Epidermal melanocyte (primary cell): ENCODE measurements at regions not wholly inside any gene's neighbourhood (a gene's known extent, or its start where the extent isn't known, plus 50 kb on each side); places are given as distances from the start of the nearest gene placed in this dataset.
"Not testable (repeated sequence)": the region's sequence is repeated elsewhere in the genome, so short reads cannot be mapped to it uniquely, and the experiment has no call there.

Source experiments
- DNase-seq: peaks from one replicate; pipeline ENCODE4 v3.0.0; 2011; ENCODE audit warnings: low spot score; ENCODE audit not compliant: insufficient read length

DNA sequence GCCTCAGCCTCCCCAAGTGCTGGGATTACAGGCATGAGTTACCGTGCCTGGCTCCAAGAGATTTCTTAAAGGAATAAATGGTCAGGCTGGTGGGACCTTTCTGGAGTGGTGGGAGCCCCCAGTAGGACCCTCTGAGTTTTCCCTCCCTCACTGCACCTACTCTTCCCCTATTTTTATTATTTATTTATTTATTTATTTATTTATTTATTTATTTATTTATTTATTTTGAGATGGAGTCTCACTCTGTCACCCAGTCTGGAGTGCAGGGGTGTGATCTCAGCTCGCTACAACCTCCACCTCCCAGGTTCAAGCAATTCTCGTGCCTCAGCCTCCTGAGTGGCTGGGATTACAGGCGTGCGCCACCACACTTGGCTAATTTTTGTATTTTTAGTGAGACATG lies 678.2 kb downstream of the TYW1 start:
- not testable (repeated sequence) for DNase-seq

DNA sequence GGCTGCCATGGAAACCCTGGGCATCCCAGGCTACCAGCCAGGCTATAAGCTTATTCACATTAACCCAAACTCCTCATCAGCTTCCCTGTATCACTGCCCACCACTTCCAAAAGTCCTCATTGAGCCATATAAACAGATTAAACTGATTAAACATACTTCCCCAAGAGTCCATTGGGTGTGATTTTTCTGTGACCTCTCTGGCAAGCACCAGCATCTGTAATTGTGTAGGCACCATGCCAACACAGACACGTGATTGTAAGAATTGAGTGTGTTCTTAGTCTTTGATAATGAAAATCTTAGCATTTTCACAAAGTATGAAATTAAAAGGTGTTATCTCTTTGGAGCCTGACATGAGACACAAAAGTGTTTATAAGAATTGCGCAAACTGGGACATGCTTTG lies 679.3 kb downstream of the TYW1 start:
- DNase-seq: no peak

DNA sequence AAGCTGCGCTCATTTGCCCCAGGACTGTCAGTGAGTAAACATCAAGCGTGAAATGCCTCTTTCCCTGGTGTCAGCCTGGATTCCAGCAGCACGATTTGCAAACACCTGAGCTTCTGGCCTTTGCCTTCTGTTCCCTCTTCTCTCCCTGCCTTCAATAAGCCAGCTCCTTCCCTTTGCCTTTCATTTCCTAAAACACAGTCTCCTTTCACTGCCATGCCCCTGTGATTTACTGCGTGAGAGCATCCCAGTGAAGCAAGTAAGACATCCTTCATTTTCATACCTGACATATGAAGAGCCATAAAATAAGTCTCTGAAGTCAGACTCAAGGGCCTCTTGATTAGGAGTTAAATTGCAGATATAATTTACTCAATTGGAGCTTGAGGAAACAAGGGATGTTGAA lies 681.8 kb downstream of the TYW1 start:
- DNase-seq: no peak

DNA sequence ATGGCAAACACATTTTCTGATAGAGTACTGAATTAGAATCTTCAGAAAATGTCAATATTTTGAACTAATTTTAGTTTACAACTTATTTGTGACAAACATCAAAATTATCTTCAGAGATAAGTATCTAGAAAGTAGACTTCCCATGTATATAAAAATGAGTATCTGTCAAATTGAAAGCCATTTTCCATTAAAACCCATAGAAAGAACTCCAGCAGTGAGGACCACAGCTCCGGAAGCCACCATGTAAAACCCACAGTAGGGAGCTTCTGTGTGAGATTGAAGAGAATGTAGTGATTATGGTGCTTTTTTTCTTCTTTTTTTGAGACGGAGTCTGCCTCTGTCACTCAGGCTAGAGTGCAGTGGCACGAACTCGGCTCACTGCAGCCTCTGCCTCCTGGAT lies 687.0 kb downstream of the TYW1 start:
- no peak for DNase-seq

DNA sequence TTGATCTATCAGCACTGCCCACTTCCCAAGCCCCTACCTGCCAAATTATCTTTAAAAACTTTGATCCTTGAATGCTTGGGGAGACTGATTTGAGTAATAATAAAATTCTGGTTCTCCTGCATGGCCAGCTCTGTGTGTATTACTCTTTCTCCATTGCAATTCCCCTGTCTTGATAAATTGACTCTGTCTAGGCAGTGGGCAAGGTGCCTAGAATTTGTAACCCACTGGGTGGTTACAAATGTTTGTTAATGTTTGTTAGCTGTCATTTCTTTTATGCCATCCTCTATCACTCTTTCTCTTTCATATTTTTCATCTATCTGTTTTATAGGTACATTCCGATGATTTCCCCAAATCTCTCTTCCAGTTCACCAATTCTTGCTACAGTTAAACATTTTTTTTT lies 694.1 kb downstream of the TYW1 start:
- no peak for DNase-seq

DNA sequence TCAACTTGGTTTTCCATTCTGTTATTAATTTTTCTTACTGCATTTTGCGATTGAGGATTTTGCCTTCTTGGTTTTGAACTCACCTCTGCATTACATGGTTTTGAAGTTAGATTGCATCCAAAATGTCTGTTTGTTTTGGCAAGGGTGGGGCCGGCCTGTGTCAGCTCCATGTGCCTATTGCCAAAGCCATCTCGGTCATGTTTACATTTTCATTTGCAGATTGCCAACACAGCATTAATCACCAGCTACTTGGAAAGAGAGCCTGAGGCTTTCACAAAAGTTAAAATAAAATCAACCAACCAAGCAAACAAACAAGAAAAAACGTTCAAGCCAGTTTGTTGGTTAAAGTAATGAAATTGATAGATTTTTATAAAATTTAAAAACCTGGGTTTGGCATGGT lies 695.8 kb downstream of the TYW1 start:
- DNase-seq: no peak

DNA sequence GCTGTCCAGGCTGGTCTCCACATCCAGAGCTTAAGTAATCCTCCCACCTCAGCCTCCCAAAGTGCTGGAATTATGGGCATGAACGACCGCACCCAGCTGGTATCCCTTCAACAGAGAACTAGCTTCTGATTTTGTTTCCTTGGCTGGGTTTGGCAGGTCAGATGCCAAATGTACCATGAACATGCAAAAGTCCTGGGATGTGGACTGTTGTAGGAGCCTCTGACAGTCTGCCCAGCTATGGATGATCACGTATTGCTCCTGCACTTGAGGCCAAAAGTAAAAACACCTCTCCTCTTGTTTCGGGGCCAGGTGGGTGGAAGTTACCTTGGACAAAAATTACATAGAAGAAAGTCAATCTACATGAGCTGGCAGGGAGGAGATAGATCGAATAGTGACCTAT lies 699.5 kb downstream of the TYW1 start:
- DNase-seq: no peak

DNA sequence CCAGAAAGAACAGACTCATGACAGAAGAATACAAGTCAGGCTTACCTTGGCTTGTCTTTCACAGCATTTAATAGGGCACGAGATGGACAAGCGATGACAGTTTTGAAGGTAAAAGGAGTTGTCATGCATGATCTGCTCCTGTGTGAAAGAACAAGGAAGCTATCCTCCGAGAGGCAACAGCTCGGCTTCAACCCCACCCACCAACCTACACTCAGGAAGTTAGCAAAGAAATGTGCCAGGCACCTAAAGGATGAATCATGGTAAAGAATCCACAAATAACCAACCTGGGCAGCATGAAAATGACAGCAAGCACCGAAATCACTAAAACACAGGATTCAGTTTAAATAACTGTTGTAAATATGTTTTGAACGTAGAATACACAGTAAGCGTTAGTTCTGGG lies 700.2 kb downstream of the TYW1 start:
- no peak for DNase-seq

DNA sequence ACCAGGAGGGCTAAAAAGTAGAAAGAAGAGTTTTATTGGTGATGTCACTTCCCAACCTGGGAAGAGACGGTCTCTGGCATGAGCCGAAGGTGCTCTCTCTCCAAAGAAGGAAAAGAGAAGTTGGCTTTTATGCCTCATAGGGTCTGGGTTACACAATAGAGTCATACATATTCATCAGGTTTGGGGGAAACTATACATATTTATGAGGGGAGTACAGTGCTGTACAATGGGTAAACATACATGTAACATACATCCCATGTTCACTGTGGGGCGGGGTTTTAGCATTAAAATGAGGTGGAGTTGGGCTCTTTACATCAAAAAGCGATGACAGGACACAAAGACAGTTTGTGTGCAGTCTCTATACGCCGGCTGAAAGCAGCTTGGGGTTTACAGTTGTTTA lies 701.7 kb downstream of the TYW1 start:
- no peak for DNase-seq

DNA sequence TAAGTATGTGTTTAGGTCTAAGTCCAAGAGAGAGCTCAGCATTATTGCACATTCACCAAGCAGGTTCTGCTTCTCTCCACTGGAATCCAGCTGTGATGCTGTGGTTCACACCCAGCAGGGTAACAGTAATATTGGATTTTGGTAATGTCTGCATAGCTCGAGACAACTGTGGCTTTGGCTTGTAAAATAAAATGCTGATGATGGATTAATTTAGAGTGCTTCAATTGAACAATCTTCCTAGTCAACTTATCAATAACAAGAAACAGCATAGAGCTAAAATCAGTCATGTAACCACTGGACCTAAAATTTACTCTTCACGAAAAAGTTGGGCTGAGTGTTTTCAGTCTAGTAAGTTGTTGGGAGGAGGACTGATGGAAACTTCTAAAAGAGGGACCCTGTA lies 709.2 kb downstream of the TYW1 start:
- no peak for DNase-seq

DNA sequence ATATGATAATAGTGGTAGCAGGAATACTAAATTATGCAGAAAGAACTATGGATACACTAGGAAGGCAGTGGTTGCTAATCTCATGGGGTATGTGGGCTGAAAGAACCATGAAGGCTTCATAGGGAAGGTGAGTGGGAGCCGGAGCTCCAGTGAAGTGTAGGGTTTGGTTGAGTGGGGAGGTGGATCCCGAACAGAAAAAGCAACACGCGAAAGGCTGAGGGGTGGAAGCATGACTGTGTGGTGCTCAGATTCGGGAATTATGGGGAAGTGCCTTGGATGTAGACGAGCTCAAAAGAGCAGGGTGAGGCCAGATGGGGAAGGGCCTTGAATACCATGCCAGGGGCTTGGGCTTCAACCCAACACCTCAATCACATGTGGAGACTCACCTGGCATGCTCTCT lies 715.1 kb downstream of the TYW1 start:
- no peak for DNase-seq

DNA sequence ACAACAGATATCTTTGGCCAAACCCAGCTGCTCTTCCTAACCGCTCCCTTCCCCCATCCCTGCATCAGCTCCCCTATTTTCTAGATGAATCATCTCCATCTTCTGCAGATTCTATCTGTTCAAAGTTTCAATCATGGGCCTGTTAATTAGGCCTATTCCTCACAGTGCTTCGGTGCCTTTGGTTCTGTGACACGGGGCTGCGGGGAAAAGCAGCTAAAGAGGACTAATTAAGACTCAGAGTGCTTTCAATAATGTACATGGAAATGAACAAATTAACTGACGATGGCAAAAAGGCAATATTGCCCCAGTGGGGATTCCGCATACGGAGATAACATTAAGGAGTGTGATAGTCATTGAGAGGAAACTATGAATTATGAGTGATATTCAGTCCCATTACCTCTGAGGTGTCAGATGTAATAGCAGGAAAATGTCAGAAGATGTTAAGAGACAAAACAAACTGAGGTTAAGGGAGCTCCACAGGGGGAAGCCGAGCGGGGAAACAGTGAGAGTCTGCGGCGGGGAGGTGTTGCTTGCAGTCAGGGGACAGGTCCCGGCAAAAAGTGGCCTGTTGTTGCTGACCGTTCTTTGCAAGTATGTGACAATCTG lies 716.9 kb downstream of the TYW1 start:
- no peak for DNase-seq

DNA sequence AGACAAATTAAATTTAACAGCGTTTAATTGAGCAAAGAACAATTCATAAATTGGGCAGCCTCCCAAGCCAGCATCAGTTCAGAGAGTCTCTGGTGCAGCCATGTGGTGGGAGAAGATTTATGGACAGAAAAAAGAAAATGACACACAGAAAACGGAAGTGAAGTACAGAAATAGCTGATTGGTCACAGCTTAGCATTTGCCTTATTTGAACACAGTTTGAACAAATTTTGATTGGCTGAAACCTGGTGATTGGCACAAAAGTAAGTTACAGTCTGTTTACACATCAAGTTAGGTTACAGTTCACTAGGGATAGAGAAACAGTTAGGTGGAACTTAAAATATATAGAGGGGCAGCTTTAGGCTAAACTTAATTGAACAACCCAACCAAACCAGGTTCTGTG lies 720.1 kb downstream of the TYW1 start:
- DNase-seq: no peak

DNA sequence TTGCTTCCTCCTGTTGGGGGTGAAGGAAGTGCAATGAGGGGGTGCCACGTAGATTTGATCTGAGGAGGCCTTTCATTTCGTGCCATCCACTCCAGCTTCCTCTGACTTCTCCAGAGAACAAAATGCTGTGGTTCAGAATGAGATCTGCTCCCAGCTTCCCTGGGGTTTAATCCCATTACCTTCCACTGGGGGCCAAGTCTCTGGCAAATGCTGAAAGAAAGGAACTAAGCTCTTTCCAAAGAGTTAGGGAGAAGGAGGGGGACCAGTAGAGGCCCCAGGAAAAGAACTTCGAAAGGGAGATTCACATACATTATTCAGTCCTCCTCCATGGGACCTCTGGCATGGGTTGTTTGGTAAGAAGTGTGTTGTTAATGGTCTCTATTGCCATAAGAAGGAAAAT lies 727.0 kb downstream of the TYW1 start:
- no peak for DNase-seq

DNA sequence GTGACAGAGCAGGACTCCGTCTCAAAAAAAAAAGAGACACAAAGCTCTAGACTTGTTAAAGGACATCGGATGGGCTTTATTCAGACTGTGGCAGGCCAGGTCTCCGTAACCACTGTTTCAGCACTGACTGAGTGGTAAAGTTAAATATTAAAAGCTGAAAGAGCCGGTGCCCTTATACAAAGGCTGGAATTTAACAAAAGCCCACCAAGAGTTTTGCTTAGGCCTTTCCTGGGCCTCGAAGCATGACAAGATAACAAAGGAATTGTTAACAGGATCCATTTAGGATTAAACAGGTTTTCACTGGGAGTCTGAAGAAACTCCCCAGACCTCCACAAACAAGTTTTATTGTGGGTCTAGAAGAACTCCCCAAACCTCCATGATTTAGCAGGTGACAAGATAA lies 727.8 kb downstream of the TYW1 start:
- no peak for DNase-seq

DNA sequence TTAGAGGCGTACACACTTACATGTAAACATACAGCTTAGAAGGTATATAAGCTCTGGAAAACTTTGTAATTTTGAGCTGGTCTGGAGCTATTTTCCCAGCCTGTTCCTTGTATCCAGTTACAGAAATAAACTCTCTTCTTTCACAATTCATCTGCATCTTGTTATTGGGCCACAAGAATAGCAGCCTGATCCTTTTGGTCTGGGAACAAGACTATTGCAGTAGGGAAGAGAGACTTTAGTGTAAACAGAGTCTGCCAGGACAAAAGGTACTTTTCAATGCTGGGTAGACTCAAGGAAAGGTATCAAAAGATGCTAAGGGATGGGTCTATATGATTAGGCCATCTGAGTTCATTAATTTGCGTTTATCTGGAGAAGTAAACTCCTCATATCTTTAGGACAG lies 728.3 kb downstream of the TYW1 start:
- DNase-seq: no peak

DNA sequence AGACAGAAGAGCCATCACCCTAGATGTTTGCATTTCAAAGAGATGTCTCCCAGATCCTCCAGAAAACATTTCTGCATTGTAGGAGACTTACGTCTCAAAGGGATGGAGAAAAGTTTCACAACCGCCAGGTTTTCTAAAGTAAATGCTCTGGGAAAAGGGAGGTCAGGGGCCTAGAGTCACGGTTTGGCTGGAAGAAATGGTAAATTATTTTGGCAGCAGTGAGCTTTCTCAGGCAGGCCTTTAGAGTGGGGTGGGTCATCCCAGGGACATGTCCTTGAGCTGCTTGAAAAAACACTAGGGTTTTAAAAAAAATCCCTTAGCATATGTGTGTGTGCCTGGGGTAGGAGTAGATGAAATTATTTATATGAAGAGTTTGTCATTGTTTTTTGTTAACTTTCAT lies 728.8 kb downstream of the TYW1 start:
- no peak for DNase-seq

DNA sequence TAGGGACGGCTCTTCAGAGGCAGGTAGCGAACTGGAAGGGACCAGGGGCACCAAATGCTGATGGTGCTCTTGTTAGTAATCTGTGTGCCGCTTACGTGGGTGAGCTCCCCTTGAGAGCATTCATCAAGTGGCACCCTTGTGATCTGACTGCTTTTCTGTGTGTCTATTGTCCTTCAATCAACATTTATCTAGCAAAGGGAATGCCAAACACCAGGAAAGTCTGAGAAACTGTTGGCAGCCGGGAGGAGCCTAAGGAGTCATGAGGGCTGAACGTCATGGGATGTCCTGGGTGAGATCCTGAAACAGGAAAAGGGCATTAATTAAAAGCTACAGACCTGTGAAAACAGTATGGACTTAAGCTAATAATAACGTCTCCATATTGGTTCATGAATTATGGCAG lies 733.1 kb downstream of the TYW1 start:
- DNase-seq: no peak

DNA sequence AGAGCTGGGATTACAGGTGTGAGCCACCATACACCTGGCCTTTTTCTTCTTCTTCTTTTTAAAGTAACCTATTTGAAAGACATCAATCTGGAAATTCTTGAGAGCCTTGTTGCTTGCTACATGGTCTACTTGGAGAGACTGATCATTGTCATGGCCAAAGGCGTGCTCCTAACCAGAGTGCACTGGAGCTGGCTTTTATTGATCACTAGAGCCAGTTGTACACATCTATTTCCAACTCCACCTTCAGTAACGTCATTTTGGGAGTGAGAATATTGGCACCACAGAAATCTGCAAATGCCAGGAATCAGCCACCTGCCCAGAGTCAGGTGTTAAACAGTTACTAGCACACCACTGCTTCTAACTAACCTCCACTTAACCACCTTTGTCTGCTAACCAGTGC lies 735.1 kb downstream of the TYW1 start:
- no peak for DNase-seq

DNA sequence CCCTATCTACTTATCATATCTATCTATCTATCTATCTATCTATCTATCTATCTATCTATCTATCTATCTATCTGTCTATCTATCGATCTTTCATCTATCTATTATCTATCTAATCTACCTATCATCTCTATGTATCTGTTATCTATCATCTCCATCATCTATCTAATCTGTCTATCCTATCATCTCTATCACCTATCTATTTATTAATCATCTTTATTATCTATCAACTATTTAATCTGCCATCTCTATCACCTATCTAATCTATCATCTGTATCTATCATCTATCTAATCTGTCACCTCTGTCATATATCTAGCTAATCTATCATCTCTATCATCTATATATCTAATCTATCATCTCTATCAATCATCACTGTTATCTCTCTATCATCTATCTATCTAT lies 736.3 kb downstream of the TYW1 start:
- DNase-seq: no peak

DNA sequence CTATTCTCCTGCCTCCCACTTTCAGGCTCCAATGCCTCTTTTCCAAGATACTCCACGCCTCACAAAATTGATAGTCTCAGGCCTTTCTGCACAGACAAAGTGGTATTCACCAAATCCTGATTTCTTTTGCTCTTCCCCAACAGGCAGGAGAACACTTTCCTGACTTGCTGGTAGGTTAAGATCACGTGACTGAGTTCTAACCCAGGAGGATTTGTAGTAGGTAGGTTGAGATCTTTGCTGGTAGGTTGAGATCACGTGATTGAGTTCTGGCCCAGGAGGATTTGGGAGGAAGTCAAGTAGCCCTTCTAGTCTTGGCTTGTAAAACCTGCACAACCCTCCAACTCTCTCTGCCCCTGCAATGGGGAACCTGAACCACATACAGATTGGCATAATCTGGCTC lies 741.5 kb downstream of the TYW1 start:
- DNase-seq: no peak

DNA sequence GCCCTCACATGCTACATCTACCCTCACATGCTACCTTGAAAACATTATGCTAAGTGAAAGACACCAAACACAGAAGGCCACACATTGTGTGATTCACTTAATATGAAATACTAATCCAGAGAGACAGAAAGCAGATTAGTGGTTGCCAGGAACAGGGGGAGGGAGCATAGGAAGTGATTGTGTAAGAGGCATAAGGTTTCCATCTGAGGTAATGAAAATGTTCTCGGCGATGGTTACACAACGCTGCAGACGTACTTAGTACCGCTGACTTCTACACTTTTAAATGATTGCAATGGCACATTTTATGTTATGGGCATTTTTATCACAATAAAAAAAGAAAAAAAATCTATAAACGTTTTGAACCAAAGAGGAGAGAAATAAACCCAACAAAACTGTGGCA lies 742.3 kb downstream of the TYW1 start:
- no peak for DNase-seq

DNA sequence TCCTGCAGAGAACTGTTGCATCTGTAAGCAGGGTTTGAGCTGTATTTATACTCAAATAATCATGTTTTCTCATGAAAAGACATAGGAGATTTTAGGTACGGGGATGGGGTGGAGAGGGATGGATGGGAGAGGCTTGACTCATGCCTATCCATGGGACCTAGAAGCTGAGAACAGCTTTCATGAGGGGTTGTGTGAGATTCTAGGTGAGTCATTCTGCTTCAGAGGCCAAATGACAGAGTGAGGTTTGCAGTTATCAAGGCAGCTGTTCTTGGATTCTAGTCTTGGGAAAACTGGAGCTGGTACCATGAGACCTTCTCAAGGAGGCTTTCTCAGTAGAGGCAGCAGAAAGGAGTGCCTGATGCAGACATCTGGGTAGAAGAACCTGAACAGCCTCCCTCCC lies 746.9 kb downstream of the TYW1 start:
- no peak for DNase-seq

DNA sequence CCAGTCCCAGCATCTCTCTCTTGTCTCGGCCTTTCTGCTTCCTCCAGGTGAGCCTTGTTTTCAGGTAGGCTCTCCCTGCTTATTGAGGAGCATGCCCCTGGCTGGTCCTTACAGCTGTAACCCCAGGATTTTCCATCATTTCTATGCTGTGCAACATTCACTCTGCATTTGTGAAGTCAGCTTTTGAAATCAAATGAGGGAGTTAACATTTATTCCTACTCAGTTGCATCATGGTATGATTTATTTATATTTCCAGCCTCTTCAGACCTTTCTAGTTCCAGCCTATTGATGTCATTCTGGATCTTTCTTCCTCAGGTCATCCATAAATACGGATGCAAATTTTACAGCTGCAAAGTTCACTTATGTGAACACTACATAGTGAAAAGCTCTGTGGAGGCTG lies 755.6 kb downstream of the TYW1 start:
- no peak for DNase-seq
